GM18951 (cell line): ENCODE measurements at regions not wholly inside any gene's neighbourhood (a gene's known extent, or its start where the extent isn't known, plus 50 kb on each side); places are given as distances from the start of the nearest gene placed in this dataset.
"Not testable (repeated sequence)": the region's sequence is repeated elsewhere in the genome, so short reads cannot be mapped to it uniquely, and the experiment has no call there.

Experiments
- POLR2A ChIP-seq: IDR thresholded peaks from 4 replicates; pipeline ENCODE4 v1.6.1; 2011; ENCODE audit warnings: mild to moderate bottlenecking; ENCODE audit not compliant: insufficient read length, insufficient read depth; ENCODE audit errors: extremely low read depth
- in situ Hi-C: fragments of 300-500 bp; cut with MboI; formaldehyde crosslinking; loops from one replicate; pipeline ENCODE4 v1.12.0; 2022; ENCODE audit warnings: low sequenced_read_pairs, mixed read lengths, inconsistent platforms; ENCODE audit not compliant: unreplicated experiment

- in situ Hi-C loops = no loop called here
Observed at GRCh38 chr3:15886521-15886920, 88.7 kb upstream of the ANKRD28 start.

GRCh38 chr3:15887261-15887660 lies 89.5 kb upstream of the ANKRD28 start:
- in situ Hi-C loops = no loop called here
- no peak for TF ChIP-seq POLR2A

More at GRCh38 chr3:15886521-15886920, 88.7 kb upstream of the ANKRD28 start:
- TF ChIP-seq POLR2A = no peak

GRCh38 chr3:15889936-15890335 lies 92.2 kb upstream of the ANKRD28 start:
- no peak for TF ChIP-seq POLR2A
- in situ Hi-C loops = no loop called here

GRCh38 chr3:15892311-15893227 lies 94.8 kb upstream of the ANKRD28 start:
- TF ChIP-seq POLR2A = no peak
- in situ Hi-C loops = no loop called here

GRCh38 chr3:15894382-15894781 lies 96.6 kb upstream of the ANKRD28 start:
- in situ Hi-C loops = no loop called here

GRCh38 chr3:15896500-15896899 lies 98.7 kb upstream of the ANKRD28 start:
- in situ Hi-C loops = no loop called here
- no peak for TF ChIP-seq POLR2A

More at GRCh38 chr3:15894382-15894781, 96.6 kb upstream of the ANKRD28 start:
- no peak for TF ChIP-seq POLR2A

- in situ Hi-C loops = no loop called here
- no peak for TF ChIP-seq POLR2A
Observed at GRCh38 chr3:15899388-15899787, 101.6 kb upstream of the ANKRD28 start.

GRCh38 chr3:15903164-15903563 lies 105.4 kb upstream of the ANKRD28 start:
- TF ChIP-seq POLR2A = no peak
- in situ Hi-C loops = no loop called here

GRCh38 chr3:15903759-15904720 lies 106.3 kb upstream of the ANKRD28 start:
- in situ Hi-C loops = no loop called here

GRCh38 chr3:15905041-15905440 lies 107.3 kb upstream of the ANKRD28 start:
- no peak for TF ChIP-seq POLR2A
- in situ Hi-C loops = no loop called here

More at GRCh38 chr3:15903759-15904720, 106.3 kb upstream of the ANKRD28 start:
- TF ChIP-seq POLR2A = no peak

GRCh38 chr3:15907403-15907802 lies 109.6 kb upstream of the ANKRD28 start:
- in situ Hi-C loops = not testable (repeated sequence)

- in situ Hi-C loops = no loop called here
- no peak for TF ChIP-seq POLR2A
Observed at GRCh38 chr3:15918988-15919387, 121.2 kb upstream of the ANKRD28 start.

GRCh38 chr3:15919971-15920370 lies 122.2 kb upstream of the ANKRD28 start:
- in situ Hi-C loops = no loop called here
- TF ChIP-seq POLR2A = no peak
